Psoas muscle (tissue), 7 donors: ENCODE measurements at regions not wholly inside any gene's neighbourhood (a gene's known extent, or its start where the extent isn't known, plus 50 kb on each side); places are given as distances from the start of the nearest gene placed in this dataset.

Experiments used
- ATAC-seq, 4 donors: fragments of 200-7000 bp; cut with Tn5 transposase; one replicate each; pipeline ENCODE4 v1.9.1; 2020; ENCODE audit warnings: moderate library complexity in 3 of 4, mild to moderate bottlenecking in 2 of 4
- DNase-seq, 2 donors: peaks; one replicate each; pipeline ENCODE4 v3.0.0-alpha.2; 2020
- H3K27ac ChIP-seq: fragments of 200-600 bp; one replicate; pipeline ENCODE4 v1.8.0; 2022
- H3K27me3 ChIP-seq, 3 donors: fragments of 200-600 bp in 1 of 3; one replicate each; pipeline versions ENCODE4 v1.6.1 to v1.8.0; 2013 to 2022; ENCODE audit warnings: low read length in 2 of 3, mild to moderate bottlenecking in 2 of 3, moderate library complexity in 1 of 3; ENCODE audit not compliant: insufficient read depth in 3 of 3
- H3K36me3 ChIP-seq, 2 donors: fragments of 200-600 bp in 1 of 2; one replicate each; pipeline versions ENCODE4 v1.6.1 to v1.8.0; 2013 to 2022; ENCODE audit warnings: low read depth in 1 of 2, mild to moderate bottlenecking in 1 of 2, moderate library complexity in 1 of 2; ENCODE audit not compliant: insufficient read depth in 1 of 2
- H3K4me1 ChIP-seq: fragments of 200-600 bp; one replicate; pipeline ENCODE4 v1.8.0; 2022
- H3K4me3 ChIP-seq: fragments of 200-600 bp; one replicate; pipeline ENCODE4 v1.8.0; 2022; ENCODE audit warnings: mild to moderate bottlenecking
- H3K9me3 ChIP-seq: fragments of 200-600 bp; one replicate; pipeline ENCODE4 v1.8.0; 2022
- WGBS, 3 donors: extraction: QIAGEN DNeasy Blood & Tissue Kit; methylation state at CpG; one replicate each; pipeline versions ENCODE4 v1.1.6 to v1.1.7; 2013; 5-methylcytosine and 5-hydroxymethylcytosine counted together
- intact Hi-C, 2 donors: fragments of 100-400 bp; cut with DNase I; formaldehyde crosslinking; loops; one replicate each; pipeline versions ENCODE4 v1.11.0 to v1.14.2; 2022
- TF ChIP-seq, protein P1 (sequence below): fragments of 200-600 bp; IDR thresholded peaks from one replicate; pipeline ENCODE4 v1.8.0; 2022; ENCODE audit warnings: antibody characterized with exemption
- donor health status: healthy with polysubstance abuse.
- donor health status: DM: no; HTN: no; CAD: no; lungs with moderate emphysema.
- donor health status: Bipolar disorder and iron deficiency.
- donor health status: healthy.
- donor health status: DM: yes; HTN: yes; CAD: no.
- donor health status: DM: no; HTN: no; CAD: no.
- donor health status: DM: yes; HTN: yes; CAD: no.

- intact Hi-C loops: no loop called here
- TF ChIP-seq, protein P1, sequence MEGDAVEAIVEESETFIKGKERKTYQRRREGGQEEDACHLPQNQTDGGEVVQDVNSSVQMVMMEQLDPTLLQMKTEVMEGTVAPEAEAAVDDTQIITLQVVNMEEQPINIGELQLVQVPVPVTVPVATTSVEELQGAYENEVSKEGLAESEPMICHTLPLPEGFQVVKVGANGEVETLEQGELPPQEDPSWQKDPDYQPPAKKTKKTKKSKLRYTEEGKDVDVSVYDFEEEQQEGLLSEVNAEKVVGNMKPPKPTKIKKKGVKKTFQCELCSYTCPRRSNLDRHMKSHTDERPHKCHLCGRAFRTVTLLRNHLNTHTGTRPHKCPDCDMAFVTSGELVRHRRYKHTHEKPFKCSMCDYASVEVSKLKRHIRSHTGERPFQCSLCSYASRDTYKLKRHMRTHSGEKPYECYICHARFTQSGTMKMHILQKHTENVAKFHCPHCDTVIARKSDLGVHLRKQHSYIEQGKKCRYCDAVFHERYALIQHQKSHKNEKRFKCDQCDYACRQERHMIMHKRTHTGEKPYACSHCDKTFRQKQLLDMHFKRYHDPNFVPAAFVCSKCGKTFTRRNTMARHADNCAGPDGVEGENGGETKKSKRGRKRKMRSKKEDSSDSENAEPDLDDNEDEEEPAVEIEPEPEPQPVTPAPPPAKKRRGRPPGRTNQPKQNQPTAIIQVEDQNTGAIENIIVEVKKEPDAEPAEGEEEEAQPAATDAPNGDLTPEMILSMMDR: no peak
- no peaks in the 10 kb centered on the region for H3K9me3 ChIP-seq
- WGBS, 3 donors: 65 to 73% (median 72%) methylated on average over 5 of the region's 5 CpGs
- ATAC-seq (no peak), DNase-seq (no peak)
- H3K4me1 ChIP-seq: no peaks in the 10 kb centered on the region
- no peak overlapping the region for H3K4me3 ChIP-seq
- no peak overlapping the region for H3K27ac ChIP-seq
- H3K27me3 ChIP-seq: no peaks in the 10 kb centered on the region
- H3K36me3 ChIP-seq: no peaks in the 10 kb centered on the region
Measured at GRCh38 chr5:167593329-167594060, 698.0 kb upstream of the WWC1 start.

DNA sequence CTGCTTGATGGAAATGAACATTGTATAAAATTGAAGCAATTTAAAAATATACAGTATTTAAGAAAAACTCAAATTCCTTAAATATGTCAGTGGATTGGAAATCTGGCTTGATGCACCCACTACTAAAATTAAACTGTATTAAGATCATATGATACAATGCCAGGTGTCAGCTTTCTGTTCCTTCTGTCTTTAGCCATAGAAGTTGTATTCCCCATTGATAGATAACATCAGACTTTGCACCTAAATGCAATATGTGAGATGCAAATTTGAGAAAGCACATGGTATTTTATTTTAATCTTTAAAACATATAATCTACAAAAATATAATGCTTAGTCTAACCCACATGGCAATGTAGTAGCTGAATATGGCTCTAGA, 697.4 kb upstream of the WWC1 start:
- no peak for ATAC-seq
- no peaks in the 10 kb centered on the region for H3K4me1 ChIP-seq
- TF ChIP-seq, protein P1: no peak
- no peaks in the 10 kb centered on the region for H3K9me3 ChIP-seq
- no peak overlapping the region for H3K4me3 ChIP-seq
- intact Hi-C loops: no loop called here
- H3K27me3 ChIP-seq: no peaks in the 10 kb centered on the region
- no peaks in the 10 kb centered on the region for H3K36me3 ChIP-seq
- H3K27ac ChIP-seq: no peak overlapping the region
- DNase-seq: no peak

GRCh38 chr5:167594750-167595149, 696.7 kb upstream of the WWC1 start:
- no peaks in the 10 kb centered on the region for H3K9me3 ChIP-seq
- no peaks in the 10 kb centered on the region for H3K4me1 ChIP-seq
- DNase-seq (no peak), ATAC-seq (no peak)
- TF ChIP-seq, protein P1: no peak
- no peaks in the 10 kb centered on the region for H3K27me3 ChIP-seq
- 53 to 59% (median 53%) methylated on average over 3 of the region's 3 CpGs for WGBS, 3 donors
- intact Hi-C loops: no loop called here
- H3K27ac ChIP-seq: no peak overlapping the region
- no peaks in the 10 kb centered on the region for H3K36me3 ChIP-seq
- H3K4me3 ChIP-seq: no peak overlapping the region

DNA sequence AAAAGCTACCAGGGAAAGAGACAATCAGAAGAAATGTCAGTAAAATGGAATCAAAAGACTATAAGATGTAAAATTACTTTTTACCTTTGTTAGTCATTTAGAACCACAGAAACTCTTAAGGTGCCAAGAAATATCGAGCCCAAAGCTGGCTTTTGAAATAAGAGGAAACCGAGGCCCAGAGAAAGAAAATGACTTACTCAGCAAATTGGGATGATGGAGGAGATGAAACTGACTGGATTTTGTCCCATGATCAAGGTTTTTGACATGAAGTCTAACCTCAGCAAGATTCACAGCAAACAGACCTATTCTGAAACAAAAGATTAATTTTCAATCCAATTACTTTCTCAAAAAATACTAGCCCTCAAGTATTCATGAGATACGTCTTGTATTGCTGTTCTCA, 696.2 kb upstream of the WWC1 start:
- H3K27ac ChIP-seq: no peak overlapping the region
- H3K36me3 ChIP-seq: no peaks in the 10 kb centered on the region
- no peak overlapping the region for H3K4me3 ChIP-seq
- DNase-seq (no peak), ATAC-seq (no peak)
- WGBS, 3 donors: 64 to 79% (median 69%) methylated on average over 3 of the region's 3 CpGs
- TF ChIP-seq, protein P1: no peak
- intact Hi-C loops: no loop called here
- H3K27me3 ChIP-seq: no peaks in the 10 kb centered on the region
- no peaks in the 10 kb centered on the region for H3K9me3 ChIP-seq
- H3K4me1 ChIP-seq: no peaks in the 10 kb centered on the region

GRCh38 chr5:167598166-167598565, 693.3 kb upstream of the WWC1 start:
- 53 to 64% (median 63%) methylated on average over 1 of the region's 1 CpG for WGBS, 3 donors
- no peaks in the 10 kb centered on the region for H3K27me3 ChIP-seq
- DNase-seq (no peak), ATAC-seq (no peak)
- no peaks in the 10 kb centered on the region for H3K36me3 ChIP-seq
- no peaks in the 10 kb centered on the region for H3K9me3 ChIP-seq
- no peak overlapping the region for H3K4me3 ChIP-seq
- no peak overlapping the region for H3K27ac ChIP-seq
- intact Hi-C loops: no loop called here
- no peaks in the 10 kb centered on the region for H3K4me1 ChIP-seq
- TF ChIP-seq, protein P1: no peak
